ENCODE measurements at regions not wholly inside any gene's neighbourhood (a gene's known extent, or its start where the extent isn't known, plus 50 kb on each side); places are given as distances from the start of the nearest gene placed in this dataset.

DNA sequence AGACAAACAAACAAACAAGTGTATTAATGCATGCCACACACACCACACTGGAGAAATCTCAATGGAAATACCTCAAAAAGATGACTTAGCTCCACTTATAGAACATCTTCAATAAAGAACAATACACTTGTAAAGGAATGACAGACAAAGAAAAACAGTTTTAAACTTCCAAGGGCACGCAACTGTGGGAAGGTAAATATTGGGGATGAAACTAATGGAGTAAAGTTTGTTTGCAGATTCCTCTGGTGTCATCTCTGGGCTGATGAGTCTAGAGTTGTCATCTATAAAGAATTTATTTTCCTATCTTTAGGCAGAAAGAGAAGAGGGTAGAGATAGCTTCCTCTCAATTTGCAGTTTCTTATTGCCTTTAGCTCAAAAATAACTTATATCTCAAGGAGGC lies 144.0 kb upstream of the ZC3H15 start:
- TF ChIP-seq POLR2A (IDR thresholded peaks at IDR 0.05; ENCODE audit: low read length) (no peak), GATA1 (IDR thresholded peaks at IDR 0.05; ENCODE audit: low read depth, low read length) (no peak)
